HepG2 (cell line): ENCODE measurements at regions not wholly inside any gene's neighbourhood (a gene's known extent, or its start where the extent isn't known, plus 50 kb on each side); places are given as distances from the start of the nearest gene placed in this dataset.

Experiments
- ATAC-seq: fragments of 200-7000 bp; cut with Tn5 transposase; 3 replicates; pipeline ENCODE4 v1.9.1; 2020; ENCODE audit warnings: mild to moderate bottlenecking, moderate library complexity
- BruUV-seq: library from RNA; stranded (reverse); fragments of 400-500 nt; replicated peaks from 2 replicates; lab custom pipeline; 2021; lab: Mats Ljungman, UMichigan
- CTCF ChIA-PET: fragments of 300-600 bp; formaldehyde crosslinking; extraction: SDS; loops from one replicate; lab custom pipeline; 2021; ENCODE audit warnings: low total read pairs, inconsistent platforms, low intra/inter-chr PET ratio; lab: Yijun Ruan, JAX
- POLR2A ChIA-PET: fragments of 350-600 bp; sonication (Branson Sonifier 250); formaldehyde crosslinking; loops from one replicate; lab custom pipeline; 2020; ENCODE audit warnings: antibody characterized with exemption, inconsistent platforms; lab: Yijun Ruan, JAX
- DNase-seq: peaks from one replicate; pipeline ENCODE4 v3.0.0-alpha.2; 2015; ENCODE audit warnings: low spot score
- FAIRE-seq: peaks from 3 replicates; lab custom pipeline; 2011; peaks lifted over from hg19 to GRCh38; lab: Jason Lieb, UNC
- H2AFZ ChIP-seq: one replicate; pipeline ENCODE4 v1.6.1; 2011; ENCODE audit warnings: low read length, inconsistent platforms
- H3K27ac ChIP-seq: fragments of 300-600 bp; 3 replicates; pipeline ENCODE4 v1.8.0; 2011; ENCODE audit warnings: mixed run types, mild to moderate bottlenecking, mixed read lengths, low read length, inconsistent platforms; ENCODE audit not compliant: insufficient read depth; ENCODE audit errors: extremely low read length
- H3K27me3 ChIP-seq, 2 experiments: fragments of 200-600 bp in 1 of 2; 2 replicates in 1 of 2; 3 replicates in 1 of 2; pipeline versions ENCODE4 v1.6.0 to v1.8.0; 2011; ENCODE audit warnings: low read length in 2 of 2, mild to moderate bottlenecking in 2 of 2, moderate library complexity in 2 of 2, inconsistent platforms in 1 of 2; ENCODE audit not compliant: insufficient read depth in 2 of 2, control insufficient read depth in 1 of 2
- H3K36me3 ChIP-seq, 2 experiments: fragments of 200-600 bp in 1 of 2; replicated peaks in 1 of 2; 2 replicates in 1 of 2; 3 replicates in 1 of 2; pipeline versions ENCODE4 v1.5.1 to v1.8.0; 2011; ENCODE audit warnings: low read length in 2 of 2, inconsistent platforms in 1 of 2; ENCODE audit not compliant: insufficient read depth in 2 of 2, control insufficient read depth in 1 of 2
- H3K4me1 ChIP-seq: 2 replicates; pipeline ENCODE4 v1.5.1; 2012; ENCODE audit warnings: low read length, inconsistent platforms; ENCODE audit not compliant: insufficient read depth
- H3K4me2 ChIP-seq: 2 replicates; pipeline ENCODE4 v1.6.0; 2011; ENCODE audit warnings: low read depth, low read length, inconsistent platforms
- H3K4me3 ChIP-seq, 3 experiments: fragments of 200-600 bp in 1 of 3; sonication (generic), shearing (Covaris generic) in 1 of 3; replicated peaks in 1 of 3; 2 replicates each; pipeline ENCODE4 v1.5.1; 2011 to 2016; ENCODE audit warnings: low read length in 3 of 3, inconsistent platforms in 2 of 3, low read depth in 2 of 3, mild to moderate bottlenecking in 2 of 3, control low read depth in 1 of 3, mixed read lengths in 1 of 3; ENCODE audit not compliant: insufficient read depth in 1 of 3
- H3K79me2 ChIP-seq: one replicate; pipeline ENCODE4 v1.6.1; 2011; ENCODE audit warnings: low read length, inconsistent platforms; ENCODE audit not compliant: insufficient read depth
- H3K9ac ChIP-seq: 2 replicates; pipeline ENCODE4 v1.6.0; 2011; ENCODE audit warnings: mild to moderate bottlenecking, low read depth, low read length, inconsistent platforms; ENCODE audit not compliant: insufficient read depth
- H3K9me3 ChIP-seq: 2 replicates; pipeline ENCODE4 v1.5.1; 2012; ENCODE audit warnings: mild to moderate bottlenecking, low read length
- H4K20me1 ChIP-seq: 2 replicates; pipeline ENCODE4 v1.6.0; 2011; ENCODE audit warnings: inconsistent platforms, mild to moderate bottlenecking, low read length, moderate library complexity; ENCODE audit not compliant: insufficient read depth
- FOXA1 ChIP-seq, 2 experiments: fragments of 450-650 bp in 1 of 2; sonication (generic) in 1 of 2; formaldehyde crosslinking in 1 of 2; IDR thresholded peaks; 2 replicates each; pipeline versions ENCODE4 v1.4.0 to v1.6.1; 2016 to 2020; ENCODE audit warnings: missing genetic modification reagents in 1 of 2
- HDAC6 ChIP-seq: fragments of 200-600 bp; sonication (generic); IDR thresholded peaks from 2 replicates; pipeline ENCODE4 v1.7.0; 2017; ENCODE audit warnings: mild to moderate bottlenecking, antibody characterized with exemption, low read length, low read depth
- ONECUT2 ChIP-seq: sonication (generic); formaldehyde crosslinking; IDR thresholded peaks from 2 replicates; pipeline ENCODE4 v1.4.0; 2020; ENCODE audit warnings: missing genetic modification reagents
- ZNF264 ChIP-seq: sonication (generic); formaldehyde crosslinking; IDR thresholded peaks from 2 replicates; pipeline ENCODE4 v1.4.0; 2020; ENCODE audit warnings: missing genetic modification reagents
- ZNF598 ChIP-seq: sonication (generic); formaldehyde crosslinking; IDR thresholded peaks from 2 replicates; pipeline ENCODE4 v1.5.1; 2020; ENCODE audit warnings: mild to moderate bottlenecking, missing genetic modification reagents, borderline replicate concordance
- ZNF788 ChIP-seq: sonication (generic); formaldehyde crosslinking; IDR thresholded peaks from 2 replicates; pipeline ENCODE4 v1.5.0; 2020; ENCODE audit warnings: mild to moderate bottlenecking, missing genetic modification reagents, borderline replicate concordance
- WGBS: methylation state at CpG from one replicate; pipeline ENCODE4 v1.1.6; 2017; ENCODE audit warnings: low lambda C conversion rate; 5-methylcytosine and 5-hydroxymethylcytosine counted together
- in situ Hi-C: cut with HindIII; loops from 2 replicates; pipeline ENCODE4 v1.10.0; 2017; ENCODE audit warnings: low pct_unique_long_range_greater_than_20kb; ENCODE audit not compliant: extremely low pct_ligation_motif_present
- intact Hi-C: fragments of 100-400 bp; cut with micrococcal nuclease; formaldehyde crosslinking; loops from one replicate; pipeline ENCODE4 v1.10.0; 2022; ENCODE audit not compliant: unreplicated experiment
- TF ChIP-seq, protein P1 (sequence below): IDR thresholded peaks from 2 replicates; pipeline ENCODE4 v1.6.1; 2012; ENCODE audit warnings: low read depth, low read length, improper control_type of control experiment
- TF ChIP-seq, protein P2 (sequence below): sonication (generic); formaldehyde crosslinking; IDR thresholded peaks from 2 replicates; pipeline ENCODE4 v1.4.0; 2020; ENCODE audit warnings: missing genetic modification reagents, mild to moderate bottlenecking, borderline replicate concordance

- no peaks in the 10 kb centered on the region for H3K36me3 ChIP-seq
- no peak for FAIRE-seq
- no peak for DNase-seq
- POLR2A ChIA-PET, result no interaction called here
- in situ Hi-C loops (no loop called here), intact Hi-C loops (no loop called here)
- no peaks in the 10 kb centered on the region for H3K27me3 ChIP-seq
- ATAC-seq, result no peak
- H3K9me3 ChIP-seq, result peaks cover 32% of the 10 kb centered on the region
- CTCF ChIA-PET, result no interaction called here
- no peak overlapping the region for H3K4me2 ChIP-seq
- H2AFZ ChIP-seq, result no peak overlapping the region
- no peaks in the 10 kb centered on the region for H4K20me1 ChIP-seq
- no peaks in the 10 kb centered on the region for H3K4me1 ChIP-seq
- no peak overlapping the region for H3K4me3 ChIP-seq
- no TSS peak for BruUV-seq
- no peak overlapping the region for H3K9ac ChIP-seq
- no peak overlapping the region for H3K27ac ChIP-seq
- 18% methylated on average over 5 of the region's 5 CpGs for WGBS
- TF ChIP-seq, protein P1, sequence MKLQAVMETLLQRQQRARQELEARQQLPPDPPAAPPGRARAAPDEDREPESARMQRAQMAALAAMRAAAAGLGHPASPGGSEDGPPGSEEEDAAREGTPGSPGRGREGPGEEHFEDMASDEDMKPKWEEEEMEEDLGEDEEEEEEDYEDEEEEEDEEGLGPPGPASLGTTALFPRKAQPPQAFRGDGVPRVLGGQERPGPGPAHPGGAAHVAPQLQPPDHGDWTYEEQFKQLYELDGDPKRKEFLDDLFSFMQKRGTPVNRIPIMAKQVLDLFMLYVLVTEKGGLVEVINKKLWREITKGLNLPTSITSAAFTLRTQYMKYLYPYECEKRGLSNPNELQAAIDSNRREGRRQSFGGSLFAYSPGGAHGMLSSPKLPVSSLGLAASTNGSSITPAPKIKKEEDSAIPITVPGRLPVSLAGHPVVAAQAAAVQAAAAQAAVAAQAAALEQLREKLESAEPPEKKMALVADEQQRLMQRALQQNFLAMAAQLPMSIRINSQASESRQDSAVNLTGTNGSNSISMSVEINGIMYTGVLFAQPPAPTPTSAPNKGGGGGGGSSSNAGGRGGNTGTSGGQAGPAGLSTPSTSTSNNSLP, result no peak
- no peak for TF ChIP-seq FOXA1 (IDR thresholded peaks at IDR 0.05)
- no peak for TF ChIP-seq FOXA1 (CRISPR knock-in tag; IDR thresholded peaks at IDR 0.05)
- TF ChIP-seq, protein P2, sequence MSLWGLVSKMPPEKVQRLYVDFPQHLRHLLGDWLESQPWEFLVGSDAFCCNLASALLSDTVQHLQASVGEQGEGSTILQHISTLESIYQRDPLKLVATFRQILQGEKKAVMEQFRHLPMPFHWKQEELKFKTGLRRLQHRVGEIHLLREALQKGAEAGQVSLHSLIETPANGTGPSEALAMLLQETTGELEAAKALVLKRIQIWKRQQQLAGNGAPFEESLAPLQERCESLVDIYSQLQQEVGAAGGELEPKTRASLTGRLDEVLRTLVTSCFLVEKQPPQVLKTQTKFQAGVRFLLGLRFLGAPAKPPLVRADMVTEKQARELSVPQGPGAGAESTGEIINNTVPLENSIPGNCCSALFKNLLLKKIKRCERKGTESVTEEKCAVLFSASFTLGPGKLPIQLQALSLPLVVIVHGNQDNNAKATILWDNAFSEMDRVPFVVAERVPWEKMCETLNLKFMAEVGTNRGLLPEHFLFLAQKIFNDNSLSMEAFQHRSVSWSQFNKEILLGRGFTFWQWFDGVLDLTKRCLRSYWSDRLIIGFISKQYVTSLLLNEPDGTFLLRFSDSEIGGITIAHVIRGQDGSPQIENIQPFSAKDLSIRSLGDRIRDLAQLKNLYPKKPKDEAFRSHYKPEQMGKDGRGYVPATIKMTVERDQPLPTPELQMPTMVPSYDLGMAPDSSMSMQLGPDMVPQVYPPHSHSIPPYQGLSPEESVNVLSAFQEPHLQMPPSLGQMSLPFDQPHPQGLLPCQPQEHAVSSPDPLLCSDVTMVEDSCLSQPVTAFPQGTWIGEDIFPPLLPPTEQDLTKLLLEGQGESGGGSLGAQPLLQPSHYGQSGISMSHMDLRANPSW (CRISPR knock-in tag), result no peak
- TF ChIP-seq ONECUT2 (CRISPR knock-in tag), result no peak
- TF ChIP-seq ZNF264 (CRISPR knock-in tag), result no peak
- no peak for TF ChIP-seq ZNF788 (CRISPR knock-in tag)
- no peak for TF ChIP-seq HDAC6
- TF ChIP-seq ZNF598 (CRISPR knock-in tag), result no peak
- no peaks in the 10 kb centered on the region for H3K79me2 ChIP-seq
These were observed 101.5 kb upstream of the HS3ST2 start for GRCh38 chr16:22712471-22712870.
